ENCODE measurements at regions not wholly inside any gene's neighbourhood (a gene's known extent, or its start where the extent isn't known, plus 50 kb on each side); places are given as distances from the start of the nearest gene placed in this dataset.

DNA sequence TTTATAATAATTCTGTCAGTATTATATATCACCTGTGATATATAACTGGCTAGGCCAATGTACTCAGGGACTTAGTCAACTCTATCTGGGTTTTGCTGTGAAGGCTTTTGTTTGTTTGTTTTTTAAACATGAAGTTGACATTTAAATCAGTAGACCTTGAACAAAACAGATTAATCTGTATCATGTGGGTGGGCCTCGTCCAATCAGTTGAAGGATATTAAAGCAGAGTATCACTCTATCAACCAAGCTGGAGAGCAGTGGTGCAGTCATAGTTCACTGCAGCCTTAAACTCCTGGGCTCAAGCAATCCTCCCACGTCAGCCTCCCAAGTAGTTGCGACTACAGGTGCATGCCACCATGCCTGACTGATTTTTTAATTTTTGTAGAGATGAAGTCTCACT is 870.2 kb downstream of the TYW1 start:
- no peaks in the 10 kb centered on the region for H3K36me3 ChIP-seq (ENCODE audit: control insufficient read depth, insufficient read depth, low read length)
- DNase-seq (ENCODE audit: low read depth, low spot score), result no peak
- no peak overlapping the region for H3K4me3 ChIP-seq (ENCODE audit: low read length)
- no peak overlapping the region for H3K27ac ChIP-seq (ENCODE audit: low read length)
- no CpG with 5 or more reads among the region's 3 CpGs for WGBS (ENCODE audit: insufficient coverage, insufficient read length)
- H3K9me3 ChIP-seq (ENCODE audit: control insufficient read depth, insufficient read depth, low read length), result peaks cover 15% of the 10 kb centered on the region
- H3K4me1 ChIP-seq (ENCODE audit: control insufficient read depth, insufficient read depth, low read length), result no peaks in the 10 kb centered on the region
- no peaks in the 10 kb centered on the region for H3K27me3 ChIP-seq (ENCODE audit: control insufficient read depth, insufficient read depth, low read length)

DNA sequence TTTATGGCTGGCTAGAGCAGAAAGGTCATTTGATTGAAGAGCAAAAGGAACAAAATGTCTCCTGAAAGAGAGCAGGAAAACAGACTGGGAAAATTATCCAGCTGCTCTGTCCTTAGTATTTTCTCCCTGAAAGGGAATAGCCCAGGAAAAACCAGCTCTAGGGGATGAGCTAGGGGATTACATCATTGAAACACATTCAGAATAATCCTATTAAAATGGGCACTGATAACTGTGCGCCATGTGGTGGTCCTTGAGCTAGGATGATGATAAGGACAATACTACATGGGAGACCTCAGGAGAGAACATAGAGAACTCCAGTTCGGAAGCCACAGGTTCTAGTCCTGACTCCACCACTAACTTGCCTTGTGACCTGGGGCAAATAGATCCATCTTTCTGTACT is 873.8 kb downstream of the TYW1 start:
- Histone ChIP-seq H3K27me3 (ENCODE audit: control insufficient read depth, insufficient read depth, low read length) (no peaks in the 10 kb centered on the region), H3K4me3 (ENCODE audit: low read length) (no peak overlapping the region), H3K9me3 (ENCODE audit: control insufficient read depth, insufficient read depth, low read length) (peaks cover 7% of the 10 kb centered on the region; the same call in 1 of the 2 replicates), H3K4me1 (ENCODE audit: control insufficient read depth, insufficient read depth, low read length) (no peaks in the 10 kb centered on the region), H3K27ac (ENCODE audit: low read length) (no peak overlapping the region), H3K36me3 (ENCODE audit: control insufficient read depth, insufficient read depth, low read length) (no peaks in the 10 kb centered on the region)
- no peak for DNase-seq (ENCODE audit: low read depth, low spot score)
- no CpG with 5 or more reads among the region's 2 CpGs for WGBS (ENCODE audit: insufficient coverage, insufficient read length)

DNA sequence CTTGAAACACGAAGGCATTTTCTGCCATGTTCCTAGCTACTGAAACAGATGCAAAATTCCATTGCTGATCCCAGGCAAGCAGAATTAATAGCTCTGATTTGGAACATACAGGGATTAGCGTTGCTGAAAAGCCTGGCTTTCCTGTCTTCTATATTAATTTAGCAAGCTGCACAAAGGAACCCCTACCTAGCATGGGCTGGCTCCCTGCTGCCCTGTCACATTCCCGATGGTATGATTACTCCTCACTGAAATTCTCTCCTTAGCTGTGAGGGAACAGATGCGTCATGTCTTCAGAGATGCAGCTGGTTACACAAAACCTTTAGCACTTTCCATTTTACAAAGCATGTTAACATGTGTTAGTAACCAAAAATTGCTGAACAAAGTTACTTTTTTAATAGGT is 878.9 kb downstream of the TYW1 start:
- Histone ChIP-seq H3K27ac (ENCODE audit: low read length) (no peak overlapping the region), H3K27me3 (ENCODE audit: control insufficient read depth, insufficient read depth, low read length) (no peaks in the 10 kb centered on the region), H3K9me3 (ENCODE audit: control insufficient read depth, insufficient read depth, low read length) (peaks cover 6% of the 10 kb centered on the region), H3K4me1 (ENCODE audit: control insufficient read depth, insufficient read depth, low read length) (no peaks in the 10 kb centered on the region), H3K36me3 (ENCODE audit: control insufficient read depth, insufficient read depth, low read length) (no peaks in the 10 kb centered on the region), H3K4me3 (ENCODE audit: low read length) (no peak overlapping the region)
- DNase-seq (ENCODE audit: low read depth, low spot score), result no peak
- no CpG with 5 or more reads among the region's 4 CpGs for WGBS (ENCODE audit: insufficient coverage, insufficient read length)

DNA sequence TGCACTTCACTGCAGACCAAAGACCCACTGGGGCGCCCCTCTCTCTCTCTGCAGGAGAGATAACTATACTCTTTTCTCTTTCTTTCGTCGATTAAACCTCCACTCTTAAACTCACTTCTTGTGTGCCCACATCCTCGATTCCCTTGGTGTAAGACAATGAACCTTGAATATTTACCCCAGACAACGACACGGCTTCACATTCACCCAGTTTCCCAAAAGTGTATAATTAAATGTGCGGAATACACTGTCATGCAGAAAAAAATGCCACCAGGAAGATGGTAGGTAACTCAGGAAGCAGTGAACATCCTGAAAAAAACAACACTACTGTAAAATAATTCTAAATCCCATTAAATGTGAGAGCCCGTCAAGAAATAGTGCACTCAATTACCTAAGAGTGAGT is 882.2 kb downstream of the TYW1 start:
- H3K9me3 ChIP-seq (ENCODE audit: control insufficient read depth, insufficient read depth, low read length), result peaks cover 7% of the 10 kb centered on the region
- H3K4me1 ChIP-seq (ENCODE audit: control insufficient read depth, insufficient read depth, low read length), result no peaks in the 10 kb centered on the region
- H3K27ac ChIP-seq (ENCODE audit: low read length), result no peak overlapping the region
- no peak for DNase-seq (ENCODE audit: low read depth, low spot score)
- no peak overlapping the region for H3K4me3 ChIP-seq (ENCODE audit: low read length)
- H3K27me3 ChIP-seq (ENCODE audit: control insufficient read depth, insufficient read depth, low read length), result no peaks in the 10 kb centered on the region
- WGBS (ENCODE audit: insufficient coverage, insufficient read length), result no CpG with 5 or more reads among the region's 8 CpGs
- H3K36me3 ChIP-seq (ENCODE audit: control insufficient read depth, insufficient read depth, low read length), result no peaks in the 10 kb centered on the region

DNA sequence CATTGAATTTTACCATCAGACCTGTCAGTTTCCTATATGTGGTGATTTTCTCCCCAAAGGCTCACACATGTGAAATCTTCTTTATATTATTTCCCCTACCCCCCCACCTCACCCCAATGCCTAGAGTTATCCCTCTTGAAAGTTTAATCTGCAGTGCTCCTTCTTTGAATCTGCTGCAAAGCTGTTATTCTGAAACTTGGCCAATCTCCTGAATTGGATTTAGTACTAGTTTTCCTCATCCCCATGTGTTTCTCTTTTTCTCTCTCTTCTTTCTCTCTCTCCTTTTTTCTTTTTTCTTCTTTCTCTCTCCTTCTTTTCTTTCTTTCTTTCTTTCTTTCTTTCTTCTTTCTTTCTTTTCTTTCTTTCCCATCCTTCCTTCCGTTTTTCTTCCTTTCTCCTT is 886.2 kb downstream of the TYW1 start:
- Histone ChIP-seq H3K36me3 (ENCODE audit: control insufficient read depth, insufficient read depth, low read length) (no peaks in the 10 kb centered on the region), H3K27ac (ENCODE audit: low read length) (no peak overlapping the region), H3K4me1 (ENCODE audit: control insufficient read depth, insufficient read depth, low read length) (no peaks in the 10 kb centered on the region), H3K27me3 (ENCODE audit: control insufficient read depth, insufficient read depth, low read length) (no peaks in the 10 kb centered on the region), H3K4me3 (ENCODE audit: low read length) (no peak overlapping the region), H3K9me3 (ENCODE audit: control insufficient read depth, insufficient read depth, low read length) (peaks cover 7% of the 10 kb centered on the region)
- DNase-seq (ENCODE audit: low read depth, low spot score), result no peak
- WGBS (ENCODE audit: insufficient coverage, insufficient read length), result no CpG with 5 or more reads among the region's 1 CpG

DNA sequence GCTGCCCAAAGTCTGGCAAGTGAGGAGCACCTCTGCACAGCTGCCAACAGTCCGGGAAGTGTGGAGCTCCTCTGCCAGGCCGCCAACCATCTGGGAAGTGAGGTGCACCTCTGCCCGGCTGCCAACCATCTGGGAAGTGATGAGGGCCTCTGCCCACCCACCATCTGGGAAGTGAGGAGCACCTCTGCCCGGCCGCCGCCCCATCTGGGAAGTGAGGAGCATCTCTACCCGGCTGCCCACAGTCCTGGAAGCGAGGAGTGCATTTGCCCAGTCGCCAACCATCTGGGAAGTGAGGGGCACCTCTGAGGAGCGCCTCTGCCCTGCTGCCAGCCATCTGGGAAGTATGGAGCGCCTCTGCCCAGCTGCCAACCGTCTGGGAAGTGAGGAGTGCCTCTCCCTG is 893.7 kb downstream of the TYW1 start:
- Histone ChIP-seq H3K27ac (ENCODE audit: low read length) (no peak overlapping the region), H3K4me1 (ENCODE audit: control insufficient read depth, insufficient read depth, low read length) (no peaks in the 10 kb centered on the region), H3K4me3 (ENCODE audit: low read length) (no peak overlapping the region), H3K27me3 (ENCODE audit: control insufficient read depth, insufficient read depth, low read length) (no peaks in the 10 kb centered on the region), H3K9me3 (ENCODE audit: control insufficient read depth, insufficient read depth, low read length) (peaks cover 16% of the 10 kb centered on the region), H3K36me3 (ENCODE audit: control insufficient read depth, insufficient read depth, low read length) (no peaks in the 10 kb centered on the region)
- WGBS (ENCODE audit: insufficient coverage, insufficient read length), result no CpG with 5 or more reads among the region's 12 CpGs
- no peak for DNase-seq (ENCODE audit: low read depth, low spot score)

DNA sequence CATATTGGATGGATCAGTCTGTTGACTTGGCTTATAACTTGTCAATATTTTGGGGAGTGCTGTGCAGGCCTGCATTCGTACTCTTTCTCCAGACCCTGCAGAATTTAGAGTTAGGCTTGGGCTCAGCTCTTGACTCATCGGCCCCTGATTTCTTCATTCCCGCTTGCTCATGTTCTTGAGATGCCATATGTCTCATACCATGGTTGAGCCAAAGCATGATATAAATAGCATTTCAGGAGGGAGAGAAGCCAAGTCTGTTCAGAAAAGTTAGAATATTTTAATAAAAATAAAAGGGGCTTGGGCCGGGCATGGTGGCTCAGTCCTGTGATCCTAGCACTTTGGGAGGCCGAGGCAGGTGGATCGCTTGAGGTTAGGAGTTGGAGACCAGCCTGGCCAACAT is 898.1 kb downstream of the TYW1 start:
- WGBS (ENCODE audit: insufficient coverage, insufficient read length), result no CpG with 5 or more reads among the region's 6 CpGs

DNA sequence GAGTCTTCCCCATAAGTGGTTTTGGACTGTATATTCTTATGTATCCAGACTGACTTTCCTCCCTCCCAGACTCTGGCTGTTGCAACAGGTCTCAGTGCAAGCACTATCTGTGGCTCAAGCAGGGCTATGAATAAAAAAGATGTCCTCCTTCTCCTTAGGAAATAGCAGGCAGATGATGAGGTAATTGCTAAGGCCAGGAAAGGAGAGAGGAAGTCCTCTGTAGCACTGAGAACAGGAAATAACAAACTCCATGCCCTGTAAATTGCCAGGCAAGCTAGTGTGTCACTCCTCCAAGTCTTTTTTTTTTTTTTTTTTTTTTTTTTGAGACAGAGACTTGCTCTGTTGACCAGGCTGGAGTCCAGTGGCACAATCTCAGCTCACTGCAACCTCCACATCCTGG is 900.1 kb downstream of the TYW1 start:
- Histone ChIP-seq H3K27ac (ENCODE audit: low read length) (no peak overlapping the region), H3K9me3 (ENCODE audit: control insufficient read depth, insufficient read depth, low read length) (peaks cover 15% of the 10 kb centered on the region), H3K36me3 (ENCODE audit: control insufficient read depth, insufficient read depth, low read length) (no peaks in the 10 kb centered on the region), H3K4me1 (ENCODE audit: control insufficient read depth, insufficient read depth, low read length) (no peaks in the 10 kb centered on the region), H3K4me3 (ENCODE audit: low read length) (no peak overlapping the region), H3K27me3 (ENCODE audit: control insufficient read depth, insufficient read depth, low read length) (no peaks in the 10 kb centered on the region)
- no peak for DNase-seq (ENCODE audit: low read depth, low spot score)

More for the DNA sequence above, 898.1 kb downstream of the TYW1 start:
- Histone ChIP-seq H3K27ac (ENCODE audit: low read length) (no peak overlapping the region), H3K36me3 (ENCODE audit: control insufficient read depth, insufficient read depth, low read length) (no peaks in the 10 kb centered on the region), H3K4me1 (ENCODE audit: control insufficient read depth, insufficient read depth, low read length) (no peaks in the 10 kb centered on the region), H3K9me3 (ENCODE audit: control insufficient read depth, insufficient read depth, low read length) (peaks cover 12% of the 10 kb centered on the region), H3K4me3 (ENCODE audit: low read length) (no peak overlapping the region), H3K27me3 (ENCODE audit: control insufficient read depth, insufficient read depth, low read length) (no peaks in the 10 kb centered on the region)
- DNase-seq (ENCODE audit: low read depth, low spot score), result no peak

DNA sequence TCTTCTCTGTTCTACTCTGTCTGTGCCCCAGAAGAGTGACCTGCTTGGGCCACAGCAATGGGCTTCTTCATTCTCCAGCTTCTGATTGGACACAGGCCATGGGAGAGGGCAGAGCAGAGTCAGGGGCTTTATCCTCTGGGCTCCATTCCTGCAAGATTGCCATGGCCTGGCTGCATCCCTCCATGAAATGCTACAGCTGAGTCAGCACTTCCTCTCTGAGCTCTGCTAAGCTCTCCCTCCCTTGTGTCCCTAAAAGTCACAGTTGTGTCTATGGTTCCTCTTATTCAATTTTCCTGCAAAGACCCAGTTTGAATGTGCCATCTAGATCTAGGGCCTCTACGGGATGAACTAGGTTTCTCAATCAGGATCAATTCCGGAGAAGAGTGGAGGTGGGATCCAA is 903.8 kb downstream of the TYW1 start:
- Histone ChIP-seq H3K9me3 (ENCODE audit: control insufficient read depth, insufficient read depth, low read length) (peaks cover 15% of the 10 kb centered on the region), H3K4me1 (ENCODE audit: control insufficient read depth, insufficient read depth, low read length) (no peaks in the 10 kb centered on the region), H3K27ac (ENCODE audit: low read length) (no peak overlapping the region), H3K4me3 (ENCODE audit: low read length) (no peak overlapping the region), H3K36me3 (ENCODE audit: control insufficient read depth, insufficient read depth, low read length) (no peaks in the 10 kb centered on the region), H3K27me3 (ENCODE audit: control insufficient read depth, insufficient read depth, low read length) (no peaks in the 10 kb centered on the region)
- WGBS (ENCODE audit: insufficient coverage, insufficient read length), result no CpG with 5 or more reads among the region's 2 CpGs
- DNase-seq (ENCODE audit: low read depth, low spot score), result no peak

DNA sequence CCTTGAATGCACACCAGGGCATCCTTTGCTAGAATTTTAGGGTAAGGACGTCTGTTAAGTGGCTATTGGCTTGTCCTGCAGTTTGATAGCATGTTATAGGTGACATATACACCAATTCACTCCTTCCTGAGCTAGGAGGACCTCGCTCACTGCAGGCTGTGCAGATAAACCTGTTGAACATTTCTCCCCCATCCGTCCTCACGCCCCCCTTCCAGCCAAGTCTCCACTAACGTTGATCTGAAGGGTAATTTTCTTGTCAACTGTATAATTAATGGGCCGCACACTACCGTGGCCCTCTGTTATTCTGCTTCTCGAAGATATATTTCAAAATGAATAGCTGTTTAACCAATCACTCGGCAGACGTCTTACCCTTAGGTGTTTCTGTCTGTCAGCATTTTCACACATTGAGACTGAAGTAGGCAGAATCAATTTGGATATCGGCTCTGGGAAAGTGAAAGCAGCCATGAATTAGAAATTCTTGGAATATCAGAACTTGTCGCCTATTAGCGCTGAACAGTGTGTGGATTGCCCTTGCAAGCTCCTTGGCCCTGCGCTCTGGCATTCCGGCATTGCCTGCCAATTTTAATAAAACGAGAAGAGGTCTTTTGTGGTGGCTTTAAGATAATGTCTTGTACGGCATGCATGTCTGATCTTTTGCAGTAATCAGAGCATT is 905.3 kb downstream of the TYW1 start:
- no CpG with 5 or more reads among the region's 17 CpGs for WGBS (ENCODE audit: insufficient coverage, insufficient read length)
- Histone ChIP-seq H3K4me1 (ENCODE audit: control insufficient read depth, insufficient read depth, low read length) (no peaks in the 10 kb centered on the region), H3K9me3 (ENCODE audit: control insufficient read depth, insufficient read depth, low read length) (peaks cover 16% of the 10 kb centered on the region), H3K36me3 (ENCODE audit: control insufficient read depth, insufficient read depth, low read length) (no peaks in the 10 kb centered on the region), H3K27me3 (ENCODE audit: control insufficient read depth, insufficient read depth, low read length) (no peaks in the 10 kb centered on the region), H3K4me3 (ENCODE audit: low read length) (no peak overlapping the region), H3K27ac (ENCODE audit: low read length) (no peak overlapping the region)
- DNase-seq (ENCODE audit: low read depth, low spot score), result no peak

DNA sequence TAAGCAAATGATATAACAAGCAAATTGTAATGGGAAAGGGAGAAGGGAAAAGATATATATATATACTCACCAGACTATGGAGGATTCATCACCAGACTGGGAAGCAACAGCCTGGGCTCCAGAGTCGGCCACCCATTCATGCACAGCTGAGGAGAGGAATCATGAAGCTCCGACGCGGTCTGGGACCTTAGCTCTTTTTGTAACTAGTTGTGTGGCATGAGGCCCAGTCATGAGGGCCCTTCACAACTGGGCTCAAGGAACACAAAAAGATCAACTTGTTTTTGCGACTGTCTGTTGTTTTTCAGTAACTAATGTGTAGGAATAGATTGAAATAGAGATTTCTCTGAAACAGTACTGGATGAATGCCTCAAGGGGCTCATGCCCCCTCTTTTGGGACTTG is 911.2 kb downstream of the TYW1 start:
- WGBS (ENCODE audit: insufficient coverage, insufficient read length), result no CpG with 5 or more reads among the region's 5 CpGs
- no peak overlapping the region for H3K4me3 ChIP-seq (ENCODE audit: low read length)
- no peaks in the 10 kb centered on the region for H3K4me1 ChIP-seq (ENCODE audit: control insufficient read depth, insufficient read depth, low read length)
- no peaks in the 10 kb centered on the region for H3K36me3 ChIP-seq (ENCODE audit: control insufficient read depth, insufficient read depth, low read length)
- DNase-seq (ENCODE audit: low read depth, low spot score), result no peak
- no peaks in the 10 kb centered on the region for H3K27me3 ChIP-seq (ENCODE audit: control insufficient read depth, insufficient read depth, low read length)
- H3K27ac ChIP-seq (ENCODE audit: low read length), result no peak overlapping the region
- peaks cover 16% of the 10 kb centered on the region for H3K9me3 ChIP-seq (ENCODE audit: control insufficient read depth, insufficient read depth, low read length)

Data from iPS DF 6.9 (cell line).